Gastroesophageal sphincter (tissue), 4 donors: ENCODE measurements at regions not wholly inside any gene's neighbourhood (a gene's known extent, or its start where the extent isn't known, plus 50 kb on each side); places are given as distances from the start of the nearest gene placed in this dataset.
A peak's percentile ranks its signal among the peaks of the same experiment; 100 is the strongest.

ENCODE experiments used
- ATAC-seq: fragments of 150-250 bp; one replicate; pipeline ENCODE4 v1.9.1; 2016; ENCODE audit warnings: mild to moderate bottlenecking, moderate library complexity
- H3K27ac ChIP-seq, 4 donors: fragments of 200-600 bp; sonication (generic) in 3 of 4; 1 replicate in 3 of 4; 2 replicates in 1 of 4; pipeline ENCODE4 v1.5.1; 2016 to 2019
- H3K27me3 ChIP-seq: fragments of 200-600 bp; sonication (generic); one replicate; pipeline ENCODE4 v1.5.1; 2019
- H3K36me3 ChIP-seq, 2 donors: fragments of 200-600 bp; sonication (generic); one replicate each; pipeline ENCODE4 v1.5.1; 2019; ENCODE audit warnings: control low read depth in 1 of 2
- H3K4me1 ChIP-seq, 3 donors: fragments of 200-600 bp; sonication (generic); 1 replicate in 2 of 3; 2 replicates in 1 of 3; pipeline ENCODE4 v1.5.1; 2016 to 2019; ENCODE audit warnings: control low read depth in 2 of 3
- H3K4me3 ChIP-seq, 2 donors: fragments of 200-600 bp; sonication (generic); one replicate each; pipeline ENCODE4 v1.5.1; 2019; ENCODE audit warnings: mild to moderate bottlenecking in 1 of 2, moderate library complexity in 1 of 2
- H3K9me3 ChIP-seq, 3 donors: fragments of 200-600 bp; sonication (generic); one replicate each; pipeline ENCODE4 v1.5.1; 2017 to 2019; ENCODE audit warnings: control low read depth in 2 of 3
- CTCF ChIP-seq, 4 experiments: fragments of 200-600 bp in 2 of 4; fragments of 450-650 bp in 2 of 4; sonication (generic) in 1 of 4; IDR thresholded peaks; one replicate each; pipeline ENCODE4 v1.5.1; 2017 to 2019; ENCODE audit warnings: antibody characterized with exemption in 4 of 4, mild to moderate bottlenecking in 2 of 4, moderate library complexity in 2 of 4
- EP300 ChIP-seq: sonication (generic); formaldehyde crosslinking; IDR thresholded peaks from one replicate; pipeline ENCODE4 v1.6.1; 2017; ENCODE audit warnings: antibody characterized with exemption, mild to moderate bottlenecking
- POLR2A ChIP-seq, 2 donors: fragments of 450-650 bp; IDR thresholded peaks; one replicate each; pipeline ENCODE4 v1.6.1; 2017; ENCODE audit warnings: antibody characterized with exemption in 2 of 2, mild to moderate bottlenecking in 2 of 2, moderate library complexity in 1 of 2
- POLR2AphosphoS5 ChIP-seq: sonication (generic); formaldehyde crosslinking; IDR thresholded peaks from one replicate; pipeline ENCODE4 v1.6.1; 2017; ENCODE audit warnings: antibody characterized with exemption
- WGBS, 2 donors: methylation state at CpG; one replicate each; pipeline ENCODE4 v1.1.5; 2018; ENCODE audit warnings: low coverage in 1 of 2; 5-methylcytosine and 5-hydroxymethylcytosine counted together

- ATAC-seq = peak; percentile 41
- 63 to 67% methylated on average over 1 to 5 of the region's 5 CpGs for WGBS, 2 donors
- no peaks in the 10 kb centered on the region for H3K4me1 ChIP-seq
- no peak overlapping the region for H3K27ac ChIP-seq
- H3K4me3 ChIP-seq = no peak overlapping the region
- H3K27me3 ChIP-seq = no peaks in the 10 kb centered on the region
- TF ChIP-seq POLR2A (IDR thresholded peaks at IDR 0.05) (no peak), EP300 (no peak), CTCF (IDR thresholded peaks at IDR 0.05) (no peak)
- H3K36me3 ChIP-seq = no peaks in the 10 kb centered on the region
- no peaks in the 10 kb centered on the region for H3K9me3 ChIP-seq
These were observed 768.4 kb downstream of the JRKL start for GRCh38 chr11:97158243-97158642.

GRCh38 chr11:97163631-97164191 is 773.9 kb downstream of the JRKL start:
- TF ChIP-seq POLR2AphosphoS5 = no peak
- TF ChIP-seq EP300 = no peak
- TF ChIP-seq CTCF (IDR thresholded peaks at IDR 0.05) = no peak
- no peak for TF ChIP-seq POLR2A (IDR thresholded peaks at IDR 0.05)
- H3K27me3 ChIP-seq = no peaks in the 10 kb centered on the region
- H3K4me1 ChIP-seq = no peaks in the 10 kb centered on the region
- no peaks in the 10 kb centered on the region for H3K9me3 ChIP-seq
- H3K27ac ChIP-seq = no peak overlapping the region
- no peaks in the 10 kb centered on the region for H3K36me3 ChIP-seq
- 35 to 38% methylated on average over 4 of the region's 4 CpGs for WGBS, 2 donors
- no peak for ATAC-seq
- H3K4me3 ChIP-seq = no peak overlapping the region

DNA sequence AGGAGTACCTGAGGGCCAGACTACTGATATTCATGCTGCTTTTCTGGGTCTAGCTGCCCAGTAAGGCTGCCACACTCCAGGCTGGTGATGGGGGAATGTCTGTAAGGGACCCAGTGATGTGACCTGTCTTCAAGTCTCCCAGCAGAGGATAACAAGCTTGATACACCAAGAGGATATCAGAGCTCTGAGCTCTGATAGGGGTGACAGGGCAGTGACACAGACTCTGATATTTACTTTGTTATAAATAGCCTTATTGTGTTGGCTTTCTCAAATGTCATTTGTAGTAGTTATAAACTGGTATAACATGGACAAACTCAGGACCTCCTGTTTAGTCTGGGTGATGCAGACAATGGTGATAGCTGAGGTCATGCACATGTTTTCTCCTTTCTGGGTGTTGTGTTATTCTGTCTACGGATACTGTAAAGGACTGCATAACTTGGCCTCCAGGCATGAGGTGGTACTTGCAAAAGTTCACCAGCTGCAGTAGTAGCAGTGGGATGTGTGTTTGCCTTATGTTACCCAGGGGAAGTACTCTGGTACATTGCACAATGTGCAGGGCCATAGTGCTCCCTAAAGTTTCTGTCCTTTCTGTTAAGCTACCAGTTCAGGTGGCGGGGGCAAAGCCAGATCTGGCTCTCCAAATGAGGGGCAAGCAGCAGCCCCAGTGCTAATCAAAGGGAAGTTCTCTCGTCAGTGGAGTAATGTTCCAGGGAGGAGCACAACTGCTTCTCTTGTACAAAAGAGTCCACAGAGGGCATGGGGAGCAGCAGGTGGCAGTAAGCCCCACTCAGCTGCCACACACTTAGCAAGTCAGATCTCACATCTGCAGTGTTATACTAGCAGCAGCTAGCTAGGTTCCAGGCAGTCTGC is 812.2 kb downstream of the JRKL start:
- Histone ChIP-seq H3K4me1 (no peaks in the 10 kb centered on the region), H3K27ac (no peak overlapping the region), H3K9me3 (no peaks in the 10 kb centered on the region), H3K27me3 (no peaks in the 10 kb centered on the region), H3K4me3 (no peak overlapping the region), H3K36me3 (no peaks in the 10 kb centered on the region)
- 57 to 60% methylated on average over 1 of the region's 3 CpGs for WGBS, 2 donors
- TF ChIP-seq POLR2A (IDR thresholded peaks at IDR 0.05) = no peak
- no peak for TF ChIP-seq CTCF (IDR thresholded peaks at IDR 0.05)
- TF ChIP-seq EP300 = no peak
- no peak for TF ChIP-seq POLR2AphosphoS5
- no peak for ATAC-seq

GRCh38 chr11:97202613-97203292 is 812.9 kb downstream of the JRKL start:
- Histone ChIP-seq H3K36me3 (no peaks in the 10 kb centered on the region), H3K27me3 (no peaks in the 10 kb centered on the region), H3K4me1 (no peaks in the 10 kb centered on the region), H3K27ac (no peak overlapping the region), H3K4me3 (no peak overlapping the region), H3K9me3 (no peaks in the 10 kb centered on the region)
- no peak for ATAC-seq
- TF ChIP-seq POLR2AphosphoS5 (no peak), EP300 (no peak), POLR2A (IDR thresholded peaks at IDR 0.05) (no peak), CTCF (IDR thresholded peaks at IDR 0.05) (no peak)
- 69 to 85% methylated on average over 3 to 7 of the region's 8 CpGs for WGBS, 2 donors
